HEK293 (cell line): ENCODE measurements at regions not wholly inside any gene's neighbourhood (a gene's known extent, or its start where the extent isn't known, plus 50 kb on each side); places are given as distances from the start of the nearest gene placed in this dataset.

Experiments
- CTCF ChIA-PET: fragments of 350-600 bp; formaldehyde crosslinking; extraction: SDS; loops from one replicate; lab custom pipeline; 2021; ENCODE audit warnings: antibody characterized with exemption; lab: Yijun Ruan, JAX
- POLR2A ChIA-PET: fragments of 300-600 bp; formaldehyde crosslinking; extraction: SDS; loops from one replicate; lab custom pipeline; 2020; ENCODE audit warnings: antibody characterized with exemption, inconsistent platforms; lab: Yijun Ruan, JAX
- H3K27ac ChIP-seq: fragments of 200-500 bp; sonication (Bioruptor generic); 2 replicates; pipeline ENCODE4 v1.5.1; 2014; ENCODE audit warnings: low read depth, low read length, control low read depth, inconsistent platforms; ENCODE audit errors: extremely low read depth
- H3K36me3 ChIP-seq, 2 experiments: fragments of 200-500 bp in 1 of 2; sonication (Bioruptor generic) in 1 of 2; 1 replicate in 1 of 2; 2 replicates in 1 of 2; pipeline ENCODE4 v1.5.1; 2014 to 2017; ENCODE audit warnings: inconsistent platforms in 2 of 2, low read length in 2 of 2; ENCODE audit not compliant: control insufficient read depth in 2 of 2, insufficient read depth in 1 of 2
- H3K4me1 ChIP-seq: fragments of 200-500 bp; sonication (Bioruptor generic); 2 replicates; pipeline ENCODE4 v1.5.1; 2014; ENCODE audit warnings: mild to moderate bottlenecking, low read length, inconsistent platforms; ENCODE audit not compliant: control insufficient read depth, insufficient read depth
- H3K4me3 ChIP-seq: 2 replicates; pipeline ENCODE4 v1.5.1; 2011; ENCODE audit warnings: low read depth, mild to moderate bottlenecking, control low read depth, low read length, moderate library complexity
- H3K9me3 ChIP-seq: fragments of 200-500 bp; sonication (Bioruptor generic); 2 replicates; pipeline ENCODE4 v1.5.1; 2014; ENCODE audit warnings: low read depth, low read length, inconsistent platforms; ENCODE audit not compliant: control insufficient read depth, insufficient read depth
- BCL11A ChIP-seq: fragments of 450-650 bp; formaldehyde crosslinking; IDR thresholded peaks from 2 replicates; pipeline ENCODE4 v1.5.1; 2016; ENCODE audit warnings: low read depth, missing biosample characterization, missing genetic modification characterization
- EGR2 ChIP-seq: fragments of 450-650 bp; formaldehyde crosslinking; IDR thresholded peaks from 2 replicates; pipeline ENCODE4 v1.5.1; 2016; ENCODE audit warnings: low read depth, missing biosample characterization, missing genetic modification characterization
- GFI1B ChIP-seq: fragments of 450-650 bp; formaldehyde crosslinking; IDR thresholded peaks from 2 replicates; pipeline ENCODE4 v1.5.1; 2016; ENCODE audit warnings: missing biosample characterization, missing genetic modification characterization
- PRDM10 ChIP-seq: fragments of 450-650 bp; formaldehyde crosslinking; IDR thresholded peaks from 2 replicates; pipeline ENCODE4 v1.5.1; 2016; ENCODE audit warnings: missing biosample characterization, missing genetic modification characterization
- PRDM2 ChIP-seq: fragments of 450-650 bp; formaldehyde crosslinking; IDR thresholded peaks from 2 replicates; pipeline ENCODE4 v1.5.1; 2016; ENCODE audit warnings: missing biosample characterization, missing genetic modification characterization, borderline replicate concordance
- REST ChIP-seq: fragments of 450-650 bp; formaldehyde crosslinking; IDR thresholded peaks from 2 replicates; pipeline ENCODE4 v1.5.1; 2016; ENCODE audit warnings: missing biosample characterization, missing genetic modification characterization
- WT1 ChIP-seq: fragments of 450-650 bp; formaldehyde crosslinking; IDR thresholded peaks from 2 replicates; pipeline ENCODE4 v1.5.1; 2016; ENCODE audit warnings: missing biosample characterization, missing genetic modification characterization
- ZNF211 ChIP-seq: fragments of 450-650 bp; formaldehyde crosslinking; IDR thresholded peaks from 2 replicates; pipeline ENCODE4 v1.5.1; 2016; ENCODE audit warnings: low read depth, missing biosample characterization, missing genetic modification characterization
- ZNF248 ChIP-seq: fragments of 450-650 bp; formaldehyde crosslinking; IDR thresholded peaks from 2 replicates; pipeline ENCODE4 v1.5.1; 2017; ENCODE audit warnings: missing biosample characterization, missing genetic modification characterization
- ZNF280C ChIP-seq: fragments of 450-650 bp; formaldehyde crosslinking; IDR thresholded peaks from 2 replicates; pipeline ENCODE4 v1.5.1; 2016; ENCODE audit warnings: missing biosample characterization, missing genetic modification characterization
- ZNF362 ChIP-seq: fragments of 450-650 bp; formaldehyde crosslinking; IDR thresholded peaks from 2 replicates; pipeline ENCODE4 v1.5.1; 2016; ENCODE audit warnings: missing biosample characterization, missing genetic modification characterization
- ZNF513 ChIP-seq: fragments of 450-650 bp; IDR thresholded peaks from 2 replicates; pipeline ENCODE4 v1.5.1; 2018; ENCODE audit warnings: missing biosample characterization, missing genetic modification characterization
- ZNF514 ChIP-seq: fragments of 450-650 bp; formaldehyde crosslinking; IDR thresholded peaks from 2 replicates; pipeline ENCODE4 v1.5.1; 2016; ENCODE audit warnings: missing biosample characterization, missing genetic modification characterization
- ZNF777 ChIP-seq: fragments of 450-650 bp; formaldehyde crosslinking; IDR thresholded peaks from 2 replicates; pipeline ENCODE4 v1.5.1; 2017; ENCODE audit warnings: missing biosample characterization, missing genetic modification characterization, borderline replicate concordance
- ZNF837 ChIP-seq: fragments of 450-650 bp; formaldehyde crosslinking; IDR thresholded peaks from 2 replicates; pipeline ENCODE4 v1.5.1; 2016; ENCODE audit warnings: missing biosample characterization, missing genetic modification characterization
- ZSCAN16 ChIP-seq: fragments of 450-650 bp; formaldehyde crosslinking; IDR thresholded peaks from 2 replicates; pipeline ENCODE4 v1.5.1; 2016; ENCODE audit warnings: missing biosample characterization, missing genetic modification characterization

GRCh38 chr12:98405805-98406366 is 109.5 kb upstream of the TMPO start:
- Histone ChIP-seq H3K9me3 (no peaks in the 10 kb centered on the region), H3K4me1 (peaks cover 7% of the 10 kb centered on the region), H3K27ac (no peak overlapping the region), H3K4me3 (no peak overlapping the region), H3K36me3 (no peaks in the 10 kb centered on the region)
- TF ChIP-seq EGR2 (tag by site-specific recombination) (no peak), BCL11A (tag by site-specific recombination) (no peak), ZNF248 (no peak), ZNF837 (tag by site-specific recombination) (no peak), ZNF280C (tag by site-specific recombination) (no peak), WT1 (tag by site-specific recombination) (no peak), ZNF777 (tag by site-specific recombination) (no peak), ZNF362 (no peak), ZNF513 (tag by site-specific recombination) (no peak), PRDM2 (tag by site-specific recombination) (no peak), ZNF211 (tag by site-specific recombination) (no peak)
- ChIA-PET CTCF (interaction anchor here (0.6 to 1.4 kb wide), 2 partner anchors 9 to 29 kb away, joined by 3 to 9 read pairs; no protein-coding TSS in a partner anchor), POLR2A (no interaction called here)

GRCh38 chr12:98406378-98406777 is 109.0 kb upstream of the TMPO start:
- Histone ChIP-seq H3K36me3 (no peaks in the 10 kb centered on the region), H3K4me1 (peaks cover 6% of the 10 kb centered on the region), H3K4me3 (no peak overlapping the region), H3K9me3 (no peaks in the 10 kb centered on the region), H3K27ac (no peak overlapping the region)
- CTCF ChIA-PET: interaction anchor here (0.7 to 1.4 kb wide), 2 partner anchors 9 to 213 kb away, joined by 4 to 9 read pairs; no protein-coding TSS in a partner anchor
- POLR2A ChIA-PET: no interaction called here
- TF ChIP-seq PRDM10 (tag by site-specific recombination) (no peak), REST (tag by site-specific recombination) (no peak), GFI1B (tag by site-specific recombination) (no peak), ZSCAN16 (no peak), ZNF514 (tag by site-specific recombination) (no peak)
